CD1c-positive myeloid dendritic cell (primary cell): ENCODE measurements at regions not wholly inside any gene's neighbourhood (a gene's known extent, or its start where the extent isn't known, plus 50 kb on each side); places are given as distances from the start of the nearest gene placed in this dataset.
A peak's percentile ranks its signal among the peaks of the same experiment; 100 is the strongest.
"Not testable (repeated sequence)": the region's sequence is repeated elsewhere in the genome, so short reads cannot be mapped to it uniquely, and the experiment has no call there.

ENCODE experiments used
- DNase-seq: peaks from one replicate; pipeline ENCODE4 v3.0.0-alpha.2; 2016; ENCODE audit errors: extremely low spot score

- DNase-seq = no peak
These were observed 50.1 kb downstream of the GCNT4 start for GRCh38 chr5:75002271-75002670.

GRCh38 chr5:74995926-74996325 lies 56.4 kb downstream of the GCNT4 start:
- no peak for DNase-seq

- no peak for DNase-seq
These were observed 57.5 kb downstream of the GCNT4 start for GRCh38 chr5:74994826-74995225.

- DNase-seq = no peak
These were observed 58.6 kb downstream of the GCNT4 start for GRCh38 chr5:74993743-74994142.

GRCh38 chr5:74992791-74993190 lies 59.6 kb downstream of the GCNT4 start:
- DNase-seq = no peak

- no peak for DNase-seq
These were observed 60.8 kb downstream of the GCNT4 start for GRCh38 chr5:74991522-74991921.

- no peak for DNase-seq
These were observed 62.2 kb downstream of the GCNT4 start for GRCh38 chr5:74990194-74990593.

GRCh38 chr5:74988273-74988983 lies 63.9 kb downstream of the GCNT4 start:
- no peak for DNase-seq

GRCh38 chr5:74978345-74978744 lies 74.0 kb downstream of the GCNT4 start:
- peak; percentile 2 for DNase-seq

- DNase-seq = no peak
These were observed 74.9 kb downstream of the GCNT4 start for GRCh38 chr5:74977471-74977870.

GRCh38 chr5:74976651-74977050 lies 75.7 kb downstream of the GCNT4 start:
- no peak for DNase-seq

GRCh38 chr5:74975582-74975981 lies 76.8 kb downstream of the GCNT4 start:
- DNase-seq = no peak

- no peak for DNase-seq
These were observed 77.8 kb downstream of the GCNT4 start for GRCh38 chr5:74974451-74975091.

- DNase-seq = no peak
These were observed 78.7 kb downstream of the GCNT4 start for GRCh38 chr5:74973694-74974093.

GRCh38 chr5:74971947-74972460 lies 80.4 kb downstream of the GCNT4 start:
- DNase-seq = no peak

GRCh38 chr5:74970891-74971290 lies 81.5 kb downstream of the GCNT4 start:
- not testable (repeated sequence) for DNase-seq

- no peak for DNase-seq
These were observed 82.6 kb downstream of the GCNT4 start for GRCh38 chr5:74969726-74970125.

GRCh38 chr5:74966141-74967026 lies 86.0 kb downstream of the GCNT4 start:
- no peak for DNase-seq

- DNase-seq = no peak
These were observed 89.0 kb downstream of the GCNT4 start for GRCh38 chr5:74963407-74963806.

GRCh38 chr5:74957906-74958305 lies 91.7 kb upstream of the FAM169A start:
- no peak for DNase-seq

- DNase-seq = no peak
These were observed 91.0 kb upstream of the FAM169A start for GRCh38 chr5:74957029-74957784.

GRCh38 chr5:74956278-74956677 lies 90.1 kb upstream of the FAM169A start:
- DNase-seq = no peak
